ENCODE measurements at regions not wholly inside any gene's neighbourhood (a gene's known extent, or its start where the extent isn't known, plus 50 kb on each side); places are given as distances from the start of the nearest gene placed in this dataset.

DNA sequence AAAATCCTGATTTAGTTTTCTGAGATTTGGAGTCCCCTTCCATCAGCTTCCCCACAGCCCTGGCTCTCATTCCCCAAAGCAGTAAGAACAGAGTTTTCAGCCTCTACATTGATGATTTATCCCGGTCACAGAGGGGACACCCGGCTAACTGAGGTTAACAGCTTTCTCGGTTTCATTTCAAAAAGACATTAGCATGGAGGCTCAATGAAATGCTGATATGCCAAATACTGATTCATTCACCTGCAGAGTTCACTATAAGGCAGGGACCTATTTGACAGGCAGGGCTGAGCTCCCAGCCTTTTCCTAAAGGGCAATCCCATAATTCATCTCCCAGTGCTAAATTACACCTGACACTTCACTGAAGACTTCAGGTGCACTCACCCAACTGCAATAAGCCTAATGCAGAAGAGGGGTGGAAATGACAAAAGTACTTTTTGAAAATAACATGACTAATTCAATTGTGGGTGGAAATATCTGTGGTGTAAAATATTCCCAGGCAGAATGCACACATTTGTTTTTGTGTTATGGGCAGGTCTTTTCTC is 99.8 kb upstream of the PMFBP1 start:
- intact Hi-C loops (cut with DNase I, micrococcal nuclease), result no loop called here
- no peak for ATAC-seq
- no peak for DNase-seq

- intact Hi-C loops (cut with DNase I, micrococcal nuclease), result no loop called here
- peak; percentile 98 for ATAC-seq
- DNase-seq, result peak; percentile 28 to 53
These were observed 98.6 kb upstream of the PMFBP1 start for GRCh38 chr16:72270531-72270930.

- intact Hi-C loops (cut with DNase I, micrococcal nuclease), result no loop called here
- ATAC-seq (no peak), DNase-seq (no peak)
These were observed 94.9 kb upstream of the PMFBP1 start for GRCh38 chr16:72266836-72267235.

DNA sequence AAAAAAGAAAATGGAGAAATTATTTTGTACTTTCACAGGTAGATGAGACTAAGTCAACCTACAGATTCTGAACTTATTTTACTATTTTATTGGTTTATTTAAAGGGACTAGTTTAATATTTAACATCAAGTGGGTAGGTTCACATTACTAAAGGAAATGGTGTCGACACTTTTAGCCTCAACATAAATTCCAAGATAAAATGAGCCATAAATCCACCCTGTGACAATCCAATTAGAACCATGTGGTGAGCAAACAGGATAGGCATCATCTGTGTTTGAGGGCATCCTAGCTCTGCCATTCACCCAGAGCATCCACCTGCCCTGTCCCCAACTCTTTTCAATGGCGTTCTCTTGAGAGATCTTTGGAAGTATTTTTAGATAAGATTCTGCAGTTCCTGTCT is 92.8 kb upstream of the PMFBP1 start:
- DNase-seq, result no peak
- intact Hi-C loops (cut with DNase I, micrococcal nuclease), result no loop called here
- ATAC-seq, result peak; percentile 46

GRCh38 chr16:72262711-72263110 is 90.8 kb upstream of the PMFBP1 start:
- ATAC-seq, result no peak
- intact Hi-C loops (cut with DNase I, micrococcal nuclease), result no loop called here
- no peak for DNase-seq

GRCh38 chr16:72261127-72261526 is 89.2 kb upstream of the PMFBP1 start:
- intact Hi-C loops (cut with DNase I, micrococcal nuclease), result no loop called here
- DNase-seq, result no peak

GRCh38 chr16:72256398-72257066 is 84.6 kb upstream of the PMFBP1 start:
- ATAC-seq, result no peak
- DNase-seq, result no peak
- intact Hi-C loops (cut with DNase I, micrococcal nuclease), result no loop called here

More at GRCh38 chr16:72261127-72261526, 89.2 kb upstream of the PMFBP1 start:
- no peak for ATAC-seq

DNA sequence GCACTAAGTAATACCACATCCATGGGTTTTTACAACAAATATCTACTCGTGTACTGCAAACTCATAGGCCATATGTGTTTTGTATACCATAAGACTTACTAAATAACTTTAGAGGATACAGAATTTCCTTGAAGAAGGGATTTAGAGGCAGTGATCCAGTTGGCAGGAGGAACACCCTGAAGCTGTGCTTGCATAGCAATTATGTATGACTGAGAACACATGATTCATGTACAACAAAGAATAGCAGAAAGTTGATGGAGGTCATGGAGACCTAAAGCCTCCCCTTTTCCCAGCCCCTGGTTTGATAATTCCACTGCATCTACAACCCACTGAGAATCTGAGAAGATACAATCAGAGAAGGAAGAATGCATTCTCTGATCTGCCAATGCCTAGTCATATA is 83.8 kb upstream of the PMFBP1 start:
- intact Hi-C loops (cut with DNase I, micrococcal nuclease), result no loop called here
- ATAC-seq (no peak), DNase-seq (no peak)

DNA sequence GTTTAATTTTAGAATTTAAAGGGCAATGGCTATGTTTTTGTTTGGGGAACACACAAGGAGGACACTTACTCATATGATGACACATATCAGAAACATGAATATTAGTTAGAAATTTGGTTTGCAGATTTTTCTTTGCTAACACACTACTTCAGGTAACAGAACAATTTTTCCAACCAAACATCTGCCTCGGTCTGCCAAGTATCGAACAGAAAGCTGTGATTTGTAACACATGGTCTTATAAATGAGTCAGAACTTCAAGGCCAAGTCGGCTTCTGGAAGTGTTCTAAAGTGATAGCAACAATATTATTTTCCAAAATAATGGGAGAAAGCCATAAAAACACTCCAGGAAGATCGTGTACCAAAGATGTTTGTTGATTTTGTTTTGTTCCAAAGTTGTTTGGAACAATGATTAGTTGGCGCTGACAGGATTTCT is 75.9 kb upstream of the PMFBP1 start:
- ATAC-seq (no peak), DNase-seq (no peak)
- intact Hi-C loops (cut with DNase I, micrococcal nuclease), result no loop called here

DNA sequence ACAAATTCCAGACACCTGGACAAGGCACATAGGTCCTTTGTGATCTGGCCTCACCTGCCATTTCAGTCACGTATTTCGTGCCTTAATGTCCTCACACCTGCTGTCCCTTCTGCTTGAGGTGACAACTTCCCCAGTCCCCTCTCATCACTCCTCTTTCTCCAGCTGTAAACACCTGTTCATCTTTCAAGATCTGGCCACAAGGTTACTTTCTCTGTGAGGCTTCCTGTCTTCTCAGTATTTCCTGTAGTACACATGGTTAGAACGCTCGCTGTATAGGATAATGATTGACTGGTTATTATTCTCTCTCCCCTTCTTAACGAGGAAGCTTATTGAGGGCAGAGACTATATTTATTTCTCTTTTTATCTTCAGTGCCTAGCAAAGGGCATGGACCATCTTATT is 74.5 kb upstream of the PMFBP1 start:
- DNase-seq (no peak), ATAC-seq (peak; percentile 56)
- intact Hi-C loops (cut with DNase I, micrococcal nuclease), result no loop called here

DNA sequence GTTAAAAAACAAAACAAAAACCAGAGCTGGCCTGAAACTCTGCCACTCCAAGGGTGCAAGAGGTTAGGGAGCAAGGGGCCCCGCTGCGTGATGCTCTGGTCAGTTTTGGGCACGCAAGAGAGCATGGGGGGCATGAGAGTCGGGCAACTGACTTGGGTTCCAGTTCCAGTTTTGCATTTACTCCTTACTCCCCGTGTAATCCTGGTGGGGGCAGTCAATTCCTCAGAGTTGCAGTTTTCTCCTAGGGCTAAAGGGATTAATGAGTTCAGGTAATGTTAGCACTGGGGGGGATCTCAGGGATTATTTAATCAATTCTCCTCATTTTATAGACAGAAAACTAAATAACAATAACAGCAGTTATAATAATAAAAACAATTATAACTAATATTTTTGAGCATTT is 72.9 kb upstream of the PMFBP1 start:
- ATAC-seq, result no peak
- no peak for DNase-seq
- intact Hi-C loops (cut with DNase I, micrococcal nuclease), result loop anchor here in 1 of 2 donors (5.0 kb wide), 1 partner anchor 222 kb away; no protein-coding TSS in a partner anchor

DNA sequence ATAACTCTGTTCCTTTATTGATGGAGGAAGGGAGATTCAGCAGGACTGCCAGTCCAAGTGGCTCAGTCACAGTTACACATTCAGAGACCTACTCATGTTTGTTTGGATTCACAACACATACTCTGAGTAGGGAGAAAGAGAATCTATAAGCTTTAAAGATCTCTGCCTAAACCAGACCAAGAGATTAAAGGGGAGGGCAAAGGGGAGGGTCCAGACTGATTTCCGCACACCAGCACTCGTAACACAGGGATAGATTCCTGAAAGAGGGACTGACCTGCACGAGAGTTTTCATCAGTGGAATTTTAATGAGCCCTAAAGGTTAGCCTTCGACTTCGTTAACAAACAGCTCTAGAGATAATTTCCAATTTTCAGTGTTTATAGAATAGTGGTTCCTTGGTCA is 71.7 kb upstream of the PMFBP1 start:
- ATAC-seq, result no peak
- DNase-seq, result no peak

DNA sequence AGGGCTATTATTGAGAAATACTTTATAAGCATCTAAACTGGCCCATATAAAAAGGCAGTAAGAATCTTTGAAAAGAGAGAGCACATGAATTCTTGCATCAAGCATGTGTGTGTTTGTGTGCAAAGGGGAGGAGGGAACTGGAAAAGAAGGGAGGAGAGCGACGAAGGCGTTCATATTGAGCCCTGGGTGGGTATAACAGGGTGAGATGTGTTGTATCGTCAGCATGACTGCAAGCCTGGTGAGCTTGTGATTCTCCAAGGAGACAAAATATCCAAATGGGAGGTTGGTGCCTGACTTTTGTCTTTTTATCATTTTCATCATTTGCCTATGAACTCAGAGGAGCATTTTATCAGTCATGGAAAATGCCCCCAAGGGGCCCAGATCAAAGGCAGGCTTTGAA is 70.8 kb upstream of the PMFBP1 start:
- DNase-seq (no peak), ATAC-seq (no peak)
- intact Hi-C loops (cut with DNase I, micrococcal nuclease), result loop anchor here in 1 of 2 donors (5.0 kb wide), 1 partner anchor 225 kb away; no protein-coding TSS in a partner anchor

More for the DNA sequence above, 71.7 kb upstream of the PMFBP1 start:
- intact Hi-C loops (cut with DNase I, micrococcal nuclease), result loop anchor here in 1 of 2 donors (5.0 kb wide), 1 partner anchor 224 kb away; no protein-coding TSS in a partner anchor

- ATAC-seq, result peak; percentile 97
- DNase-seq, result no peak
- intact Hi-C loops (cut with DNase I, micrococcal nuclease), result loop anchor here in 1 of 2 donors (5.0 kb wide), 1 partner anchor 225 kb away; no protein-coding TSS in a partner anchor
These were observed 70.0 kb upstream of the PMFBP1 start for GRCh38 chr16:72241930-72242329.

DNA sequence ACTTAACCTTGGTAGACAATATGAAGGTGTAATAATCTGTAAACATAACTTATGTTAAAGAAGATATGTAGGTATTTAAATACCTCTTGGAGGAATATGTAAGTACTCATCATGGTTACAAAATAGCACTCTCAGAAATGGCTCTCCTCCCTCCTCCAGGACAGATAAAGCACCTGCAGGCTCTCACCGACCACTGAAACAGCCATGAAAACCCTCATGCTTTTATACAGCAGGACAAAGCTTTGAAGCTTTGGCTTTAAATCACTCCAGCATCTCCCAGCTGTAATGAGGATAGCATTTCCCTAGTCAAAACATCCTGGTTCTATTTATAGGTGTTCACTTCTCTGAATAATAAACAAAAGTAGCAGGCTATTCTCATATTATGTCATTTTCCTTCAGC is 69.1 kb upstream of the PMFBP1 start:
- ATAC-seq (no peak), DNase-seq (no peak)
- intact Hi-C loops (cut with DNase I, micrococcal nuclease), result loop anchor here in 1 of 2 donors (5.0 kb wide), 1 partner anchor 226 kb away; no protein-coding TSS in a partner anchor

GRCh38 chr16:72240466-72240865 is 68.5 kb upstream of the PMFBP1 start:
- no peak for DNase-seq
- no peak for ATAC-seq
- intact Hi-C loops (cut with DNase I, micrococcal nuclease), result loop anchor here in 1 of 2 donors (5.0 kb wide), 1 partner anchor 227 kb away; no protein-coding TSS in a partner anchor

DNA sequence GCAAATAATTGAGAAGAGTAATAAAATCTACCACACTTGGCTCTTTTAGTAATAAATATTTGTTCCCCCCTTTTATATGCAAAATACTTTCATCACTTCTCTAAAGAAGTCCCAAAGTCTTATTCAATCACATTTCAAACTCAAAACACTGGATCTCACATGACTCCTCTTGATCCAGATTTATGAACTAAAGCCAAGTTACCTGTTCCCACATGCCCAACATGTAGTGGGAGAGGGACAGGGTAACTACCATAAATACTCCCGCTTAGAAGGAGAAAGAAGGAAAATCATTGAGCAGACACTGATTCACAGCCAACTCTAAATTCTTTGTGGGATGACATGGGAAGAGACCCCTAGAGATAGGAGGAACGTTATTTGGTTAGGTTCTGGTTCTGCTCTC is 64.9 kb upstream of the PMFBP1 start:
- intact Hi-C loops (cut with DNase I, micrococcal nuclease), result no loop called here
- no peak for ATAC-seq
- no peak for DNase-seq

DNA sequence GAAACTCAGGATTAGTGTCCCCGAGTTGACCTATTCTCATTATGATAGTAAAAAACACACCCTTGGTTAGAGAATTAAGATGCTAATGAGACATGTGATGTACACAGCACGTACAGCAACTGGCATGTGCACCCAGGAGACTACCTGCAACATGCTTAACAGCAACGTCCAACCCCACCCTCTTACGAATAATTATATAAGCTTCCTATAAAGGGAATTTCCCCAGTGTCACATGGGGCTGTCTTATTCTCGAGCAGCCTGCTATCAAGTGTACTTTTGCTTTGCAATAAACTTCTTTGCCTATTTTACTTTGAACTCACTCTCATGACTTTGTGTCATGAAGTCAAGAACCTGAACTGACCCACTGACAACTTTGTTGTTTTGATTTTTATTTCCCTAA is 62.4 kb upstream of the PMFBP1 start:
- ATAC-seq, result peak; percentile 96
- no peak for DNase-seq
- intact Hi-C loops (cut with DNase I, micrococcal nuclease), result no loop called here

GRCh38 chr16:72228014-72228413 is 56.1 kb upstream of the PMFBP1 start:
- DNase-seq, result no peak
- no peak for ATAC-seq
- intact Hi-C loops (cut with DNase I, micrococcal nuclease), result no loop called here

- no peak for ATAC-seq
- intact Hi-C loops (cut with DNase I, micrococcal nuclease), result no loop called here
- DNase-seq, result no peak
These were observed 54.2 kb upstream of the PMFBP1 start for GRCh38 chr16:72226136-72226535.
